K562 (cell line): ENCODE measurements at regions not wholly inside any gene's neighbourhood (a gene's known extent, or its start where the extent isn't known, plus 50 kb on each side); places are given as distances from the start of the nearest gene placed in this dataset.

Source experiments
- CAMTA2 ChIP-seq: fragments of 250-450 bp; sonication (Bioruptor Pico); conservative IDR thresholded peaks from 2 replicates; pipeline ENCODE4 v1.5.1; 2022
- HINFP ChIP-seq: fragments of 450-650 bp; conservative IDR thresholded peaks from 2 replicates; pipeline ENCODE4 v1.6.1; 2016; ENCODE audit warnings: missing genetic modification characterization, low read depth, mild to moderate bottlenecking, control low read depth, missing compliant biosample characterization
- ILF3 ChIP-seq: fragments of 450-650 bp; IDR thresholded peaks from 2 replicates; pipeline ENCODE4 v1.6.1; 2018; ENCODE audit warnings: antibody characterized with exemption, mild to moderate bottlenecking, moderate library complexity, borderline replicate concordance
- LCOR ChIP-seq: sonication (generic); formaldehyde crosslinking; IDR thresholded peaks from 2 replicates; pipeline ENCODE4 v1.8.0; 2022; ENCODE audit warnings: mild to moderate bottlenecking, missing genetic modification reagents
- MXI1 ChIP-seq: IDR thresholded peaks from 2 replicates; pipeline ENCODE4 v1.6.1; 2011; ENCODE audit warnings: low read depth, mild to moderate bottlenecking, improper control_type of control experiment, low read length
- NELFE ChIP-seq: IDR thresholded peaks from 2 replicates; pipeline ENCODE4 v1.6.1; 2011; ENCODE audit warnings: mild to moderate bottlenecking; ENCODE audit not compliant: insufficient read depth, insufficient read length
- NFRKB ChIP-seq: fragments of 450-650 bp; IDR thresholded peaks from 2 replicates; pipeline ENCODE4 v1.6.1; 2016; ENCODE audit warnings: low read depth
- PPARD ChIP-seq: fragments of 250-450 bp; sonication (Bioruptor Pico); IDR thresholded peaks from 2 replicates; pipeline ENCODE4 v1.8.0; 2022; ENCODE audit warnings: inconsistent platforms, mild to moderate bottlenecking, moderate library complexity
- PRPF4 ChIP-seq: fragments of 200-400 bp; formaldehyde crosslinking; IDR thresholded peaks from one replicate; pipeline ENCODE4 v1.6.1; 2017; ENCODE audit warnings: low read length, low read depth, mild to moderate bottlenecking; ENCODE audit not compliant: insufficient read depth, poor library complexity, severe bottlenecking
- RFX5 ChIP-seq: IDR thresholded peaks from 2 replicates; pipeline ENCODE4 v1.6.1; 2011; ENCODE audit warnings: low read depth, mild to moderate bottlenecking, improper control_type of control experiment, low read length
- TSHZ1 ChIP-seq: fragments of 250-450 bp; sonication (Bioruptor Pico); IDR thresholded peaks from 2 replicates; pipeline ENCODE4 v1.4.0; 2020; ENCODE audit warnings: mild to moderate bottlenecking, moderate library complexity
- YY1 ChIP-seq, 3 experiments: IDR thresholded peaks; 2 replicates each; pipeline ENCODE4 v1.6.1; 2011; ENCODE audit warnings: low read length in 2 of 3, mild to moderate bottlenecking in 2 of 3, moderate library complexity in 2 of 3, borderline replicate concordance in 1 of 3, control low read depth in 1 of 3, low read depth in 1 of 3; ENCODE audit not compliant: insufficient read depth in 3 of 3, insufficient replicate concordance in 2 of 3, control insufficient read depth in 1 of 3, insufficient read length in 1 of 3; ENCODE audit errors: extremely low read depth in 1 of 3
- ZBTB12 ChIP-seq: fragments of 250-450 bp; sonication (Bioruptor Pico); IDR thresholded peaks from 2 replicates; pipeline ENCODE4 v1.4.0; 2020
- ZC3H4 ChIP-seq: sonication (generic); formaldehyde crosslinking; IDR thresholded peaks from 2 replicates; pipeline ENCODE4 v1.9.0; 2021; ENCODE audit warnings: missing genetic modification reagents, borderline replicate concordance
- ZHX1 ChIP-seq: fragments of 150-350 bp; conservative IDR thresholded peaks from 2 replicates; pipeline ENCODE4 v1.6.1; 2014; ENCODE audit warnings: low read length
- ZNF644 ChIP-seq: fragments of 200-800 bp; sonication (Bioruptor generic); IDR thresholded peaks from 2 replicates; pipeline ENCODE4 v1.6.1; 2016; ENCODE audit warnings: low read depth, missing genetic modification characterization, missing compliant biosample characterization
- TF ChIP-seq, protein P1 (sequence below): fragments of 250-450 bp; sonication (Bioruptor Pico); IDR thresholded peaks from 2 replicates; pipeline ENCODE4 v1.5.0; 2022; ENCODE audit warnings: mild to moderate bottlenecking

- TF ChIP-seq HINFP (tag), result no peak
- no peak for TF ChIP-seq ZBTB12 (CRISPR knock-in tag)
- no peak for TF ChIP-seq RFX5
- TF ChIP-seq MXI1, result no peak
- TF ChIP-seq, protein P1, sequence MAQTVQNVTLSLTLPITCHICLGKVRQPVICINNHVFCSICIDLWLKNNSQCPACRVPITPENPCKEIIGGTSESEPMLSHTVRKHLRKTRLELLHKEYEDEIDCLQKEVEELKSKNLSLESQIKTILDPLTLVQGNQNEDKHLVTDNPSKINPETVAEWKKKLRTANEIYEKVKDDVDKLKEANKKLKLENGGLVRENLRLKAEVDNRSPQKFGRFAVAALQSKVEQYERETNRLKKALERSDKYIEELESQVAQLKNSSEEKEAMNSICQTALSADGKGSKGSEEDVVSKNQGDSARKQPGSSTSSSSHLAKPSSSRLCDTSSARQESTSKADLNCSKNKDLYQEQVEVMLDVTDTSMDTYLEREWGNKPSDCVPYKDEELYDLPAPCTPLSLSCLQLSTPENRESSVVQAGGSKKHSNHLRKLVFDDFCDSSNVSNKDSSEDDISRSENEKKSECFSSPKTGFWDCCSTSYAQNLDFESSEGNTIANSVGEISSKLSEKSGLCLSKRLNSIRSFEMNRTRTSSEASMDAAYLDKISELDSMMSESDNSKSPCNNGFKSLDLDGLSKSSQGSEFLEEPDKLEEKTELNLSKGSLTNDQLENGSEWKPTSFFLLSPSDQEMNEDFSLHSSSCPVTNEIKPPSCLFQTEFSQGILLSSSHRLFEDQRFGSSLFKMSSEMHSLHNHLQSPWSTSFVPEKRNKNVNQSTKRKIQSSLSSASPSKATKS (CRISPR knock-in tag), result no peak
- TF ChIP-seq PPARD (CRISPR knock-in tag), result no peak
- no peak for TF ChIP-seq PRPF4
- no peak for TF ChIP-seq ZC3H4
- TF ChIP-seq YY1 (IDR thresholded peaks at IDR 0.05; ENCODE audit: borderline replicate concordance in 1 of 3, control insufficient read depth in 1 of 3, extremely low read depth in 1 of 3, insufficient read depth in 3 of 3, insufficient read length in 1 of 3, insufficient replicate concordance in 2 of 3, low read depth in 1 of 3, low read length in 2 of 3), result peak in 1 of 3 experiments; percentile 29
- no peak for TF ChIP-seq NELFE
- TF ChIP-seq NFRKB, result no peak
- TF ChIP-seq CAMTA2 (CRISPR knock-in tag), result no peak
- TF ChIP-seq LCOR, result no peak
- no peak for TF ChIP-seq ILF3
- TF ChIP-seq TSHZ1, result no peak
- TF ChIP-seq ZHX1, result no peak
- peak; percentile 51; the same call in 1 of the 2 replicates for TF ChIP-seq ZNF644 (tag)
Measured at GRCh38 chr5:154648706-154649105, 106.5 kb upstream of the LARP1 start (continued).
